ENCODE measurements at regions not wholly inside any gene's neighbourhood (a gene's known extent, or its start where the extent isn't known, plus 50 kb on each side); places are given as distances from the start of the nearest gene placed in this dataset.

GRCh38 chr3:162629372-162629771, 1132.8 kb downstream of the OTOL1 start (continued):
- no peak for TF ChIP-seq CUX1 (CRISPR knock-in tag; IDR thresholded peaks at IDR 0.05)
- no peak for TF ChIP-seq ZNF639 (CRISPR knock-in tag; conservative IDR thresholded peaks at IDR 0.05 in 1 of 2, IDR thresholded peaks at IDR 0.05 in 1 of 2)
- no peak for TF ChIP-seq CEBPB (tag; IDR thresholded peaks at IDR 0.05)
- no peak for TF ChIP-seq FOXA1 (IDR thresholded peaks at IDR 0.05; ENCODE audit: borderline replicate concordance)
- TF ChIP-seq PTBP1 (IDR thresholded peaks at IDR 0.05; ENCODE audit: low read depth, low read length), result no peak
- TF ChIP-seq IRF2 (CRISPR knock-in tag; IDR thresholded peaks at IDR 0.05), result no peak
- no peak for TF ChIP-seq ZNF146 (CRISPR knock-in tag; IDR thresholded peaks at IDR 0.05; ENCODE audit: unreplicated experiment)
